Fibroblast of lung (primary cell): ENCODE measurements at regions not wholly inside any gene's neighbourhood (a gene's known extent, or its start where the extent isn't known, plus 50 kb on each side); places are given as distances from the start of the nearest gene placed in this dataset.

ENCODE experiments used
- CTCF ChIP-seq, 2 donors: IDR thresholded peaks in 1 of 2; conservative IDR thresholded peaks in 1 of 2; 1 replicate in 1 of 2; 2 replicates in 1 of 2; pipeline ENCODE4 v1.5.1; 2011 to 2012; ENCODE audit warnings: low read length in 2 of 2, control low read depth in 1 of 2, inconsistent platforms in 1 of 2, low read depth in 1 of 2, mild to moderate bottlenecking in 1 of 2
- EZH2 ChIP-seq: IDR thresholded peaks from 2 replicates; pipeline ENCODE4 v1.5.1; 2012; ENCODE audit warnings: low read length, control low read depth, mild to moderate bottlenecking; ENCODE audit errors: missing control alignments

- no peak for TF ChIP-seq CTCF (conservative IDR thresholded peaks at IDR 0.05 in 1 of 2, IDR thresholded peaks at IDR 0.05 in 1 of 2; ENCODE audit: low read depth in 1 of 2, low read length in 2 of 2)
- TF ChIP-seq EZH2 = no peak
These were observed 166.7 kb upstream of the ZNF267 start for GRCh38 chr16:31706925-31707324.
